Liver (tissue), 8 donors: ENCODE measurements at regions not wholly inside any gene's neighbourhood (a gene's known extent, or its start where the extent isn't known, plus 50 kb on each side); places are given as distances from the start of the nearest gene placed in this dataset.

ENCODE experiments used
- DNase-seq: peaks from one replicate; pipeline ENCODE4 v3.0.0-alpha.2; 2017; ENCODE audit warnings: low spot score
- H3K27ac ChIP-seq, 2 donors: one replicate each; pipeline ENCODE4 v1.7.0; 2013; ENCODE audit warnings: inconsistent platforms in 2 of 2, low read length in 2 of 2, control low read depth in 1 of 2, low read depth in 1 of 2, mild to moderate bottlenecking in 1 of 2
- H3K27me3 ChIP-seq, 4 donors: one replicate each; pipeline versions ENCODE4 v1.6.1 to v1.7.0; 2013; ENCODE audit warnings: low read length in 3 of 4, inconsistent platforms in 1 of 4, mild to moderate bottlenecking in 1 of 4, moderate library complexity in 1 of 4; ENCODE audit not compliant: control insufficient read depth in 4 of 4, insufficient read depth in 4 of 4
- H3K36me3 ChIP-seq, 4 donors: one replicate each; pipeline versions ENCODE4 v1.6.1 to v1.7.0; 2013; ENCODE audit warnings: low read length in 3 of 4, mild to moderate bottlenecking in 3 of 4, low read depth in 1 of 4, moderate library complexity in 1 of 4; ENCODE audit not compliant: control insufficient read depth in 4 of 4, insufficient read depth in 3 of 4
- H3K4me1 ChIP-seq, 4 donors: one replicate each; pipeline versions ENCODE4 v1.6.1 to v1.7.0; 2013; ENCODE audit warnings: low read length in 3 of 4, mild to moderate bottlenecking in 3 of 4, moderate library complexity in 1 of 4; ENCODE audit not compliant: control insufficient read depth in 4 of 4, insufficient read depth in 4 of 4
- H3K4me3 ChIP-seq, 3 donors: one replicate each; pipeline versions ENCODE4 v1.6.1 to v1.7.0; 2013; ENCODE audit warnings: low read length in 3 of 3, control low read depth in 1 of 3, low read depth in 1 of 3, mild to moderate bottlenecking in 1 of 3
- H3K9ac ChIP-seq, 2 donors: one replicate each; pipeline ENCODE4 v1.7.0; 2013; ENCODE audit warnings: low read length in 2 of 2, mild to moderate bottlenecking in 2 of 2, moderate library complexity in 2 of 2, control low read depth in 1 of 2, low read depth in 1 of 2
- H3K9me3 ChIP-seq, 4 donors: one replicate each; pipeline versions ENCODE4 v1.6.1 to v1.7.0; 2013; ENCODE audit warnings: low read length in 3 of 4; ENCODE audit not compliant: control insufficient read depth in 4 of 4
- ATF3 ChIP-seq: IDR thresholded peaks from 2 replicates; pipeline ENCODE4 v1.6.1; 2016; ENCODE audit warnings: antibody characterized with exemption
- CTCF ChIP-seq: fragments of 150-350 bp; IDR thresholded peaks from 2 replicates; pipeline ENCODE4 v1.5.1; 2017; ENCODE audit warnings: improper control_type of control experiment, low read depth, low read length; ENCODE audit not compliant: missing input control
- EGR1 ChIP-seq, 2 donors: IDR thresholded peaks; 2 replicates each; pipeline ENCODE4 v1.6.1; 2016 to 2018; ENCODE audit warnings: antibody characterized with exemption in 2 of 2, low read depth in 2 of 2
- FOXA1 ChIP-seq: IDR thresholded peaks from 2 replicates; pipeline ENCODE4 v1.6.1; 2016; ENCODE audit warnings: antibody characterized with exemption
- FOXA2 ChIP-seq: IDR thresholded peaks from 2 replicates; pipeline ENCODE4 v1.6.1; 2016; ENCODE audit warnings: antibody characterized with exemption
- GABPA ChIP-seq, 2 donors: IDR thresholded peaks in 1 of 2; conservative IDR thresholded peaks in 1 of 2; 2 replicates each; pipeline ENCODE4 v1.6.1; 2016; ENCODE audit warnings: antibody characterized with exemption in 2 of 2, mild to moderate bottlenecking in 1 of 2, moderate library complexity in 1 of 2
- HNF4A ChIP-seq, 2 donors: conservative IDR thresholded peaks; 2 replicates each; pipeline ENCODE4 v1.6.1; 2016; ENCODE audit warnings: antibody characterized with exemption in 2 of 2, mild to moderate bottlenecking in 2 of 2
- HNF4G ChIP-seq: IDR thresholded peaks from 2 replicates; pipeline ENCODE4 v1.6.1; 2016; ENCODE audit warnings: antibody characterized with exemption
- JUND ChIP-seq, 2 donors: IDR thresholded peaks; 2 replicates each; pipeline ENCODE4 v1.6.1; 2016; ENCODE audit warnings: antibody characterized with exemption in 2 of 2
- MAX ChIP-seq: IDR thresholded peaks from 2 replicates; pipeline ENCODE4 v1.6.1; 2016; ENCODE audit warnings: antibody characterized with exemption
- NR2F2 ChIP-seq: IDR thresholded peaks from 2 replicates; pipeline ENCODE4 v1.6.1; 2016; ENCODE audit warnings: antibody characterized with exemption
- RAD21 ChIP-seq, 2 donors: IDR thresholded peaks; 2 replicates each; pipeline ENCODE4 v1.6.1; 2016; ENCODE audit warnings: antibody characterized with exemption in 2 of 2, mild to moderate bottlenecking in 2 of 2
- REST ChIP-seq: IDR thresholded peaks from 2 replicates; pipeline ENCODE4 v1.6.1; 2016; ENCODE audit warnings: antibody characterized with exemption, mild to moderate bottlenecking
- RXRA ChIP-seq, 2 donors: IDR thresholded peaks; 2 replicates each; pipeline ENCODE4 v1.6.1; 2017 to 2018; ENCODE audit warnings: antibody characterized with exemption in 2 of 2, mild to moderate bottlenecking in 1 of 2
- SP1 ChIP-seq: IDR thresholded peaks from 2 replicates; pipeline ENCODE4 v1.6.1; 2018; ENCODE audit warnings: antibody characterized with exemption, mild to moderate bottlenecking
- TAF1 ChIP-seq: conservative IDR thresholded peaks from 2 replicates; pipeline ENCODE4 v1.6.1; 2016; ENCODE audit warnings: antibody characterized with exemption, mild to moderate bottlenecking
- YY1 ChIP-seq: IDR thresholded peaks from 2 replicates; pipeline ENCODE4 v1.6.1; 2016; ENCODE audit warnings: antibody characterized with exemption, mild to moderate bottlenecking
- ZBTB33 ChIP-seq: IDR thresholded peaks from 2 replicates; pipeline ENCODE4 v1.6.1; 2016; ENCODE audit warnings: antibody characterized with exemption
- WGBS: extraction: QIAGEN DNeasy Blood & Tissue Kit; methylation state at CpG from one replicate; pipeline ENCODE4 v1.1.7; 2013; 5-methylcytosine and 5-hydroxymethylcytosine counted together
- donor health status: healthy.
- donor health status: healthy.
- donor health status: healthy.
- donor health status: healthy.
- donor health status: healthy.

GRCh38 chr10:121405953-121406352 lies 192.3 kb downstream of the FGFR2 start (continued):
- TF ChIP-seq REST, result no peak

GRCh38 chr10:121406823-121407545 lies 191.3 kb downstream of the FGFR2 start:
- H3K27me3 ChIP-seq, result no peaks in the 10 kb centered on the region
- no peak for TF ChIP-seq HNF4A (conservative IDR thresholded peaks at IDR 0.05)
- no peak for TF ChIP-seq YY1
- no peak for TF ChIP-seq ATF3
- no peak for TF ChIP-seq CTCF
- no peak for TF ChIP-seq MAX
- no peak for TF ChIP-seq FOXA1
- TF ChIP-seq NR2F2, result no peak
- no peak for TF ChIP-seq EGR1 (IDR thresholded peaks at IDR 0.05; ENCODE audit: low read depth in 2 of 2)
- TF ChIP-seq REST, result no peak
- TF ChIP-seq TAF1, result no peak
- TF ChIP-seq SP1, result no peak
- no peak for TF ChIP-seq RAD21 (IDR thresholded peaks at IDR 0.05)
- TF ChIP-seq FOXA2, result no peak
- TF ChIP-seq HNF4G, result no peak
- no peak for TF ChIP-seq ZBTB33
- no peak for TF ChIP-seq RXRA (IDR thresholded peaks at IDR 0.05)
- TF ChIP-seq GABPA (IDR thresholded peaks at IDR 0.05 in 1 of 2, conservative IDR thresholded peaks at IDR 0.05 in 1 of 2), result no peak
- TF ChIP-seq JUND (IDR thresholded peaks at IDR 0.05), result no peak
- H3K9me3 ChIP-seq, result no peaks in the 10 kb centered on the region
- H3K36me3 ChIP-seq, result no peaks in the 10 kb centered on the region
- no peak overlapping the region for H3K4me3 ChIP-seq
- no peak for DNase-seq
- no peak overlapping the region for H3K27ac ChIP-seq
- no peak overlapping the region for H3K9ac ChIP-seq
- WGBS, result 78% methylated on average over 11 of the region's 11 CpGs
- H3K4me1 ChIP-seq, result no peaks in the 10 kb centered on the region
